Erythroblast (primary cell): ENCODE measurements at regions not wholly inside any gene's neighbourhood (a gene's known extent, or its start where the extent isn't known, plus 50 kb on each side); places are given as distances from the start of the nearest gene placed in this dataset.

ENCODE experiments used
- GATA1 ChIP-seq: IDR thresholded peaks from 2 replicates; pipeline ENCODE4 v1.6.1; 2011; ENCODE audit warnings: low read depth, mild to moderate bottlenecking, control low read depth, low read length, moderate library complexity
- POLR2A ChIP-seq: IDR thresholded peaks from 2 replicates; pipeline ENCODE4 v1.6.1; 2011; ENCODE audit warnings: mild to moderate bottlenecking, low read length

DNA sequence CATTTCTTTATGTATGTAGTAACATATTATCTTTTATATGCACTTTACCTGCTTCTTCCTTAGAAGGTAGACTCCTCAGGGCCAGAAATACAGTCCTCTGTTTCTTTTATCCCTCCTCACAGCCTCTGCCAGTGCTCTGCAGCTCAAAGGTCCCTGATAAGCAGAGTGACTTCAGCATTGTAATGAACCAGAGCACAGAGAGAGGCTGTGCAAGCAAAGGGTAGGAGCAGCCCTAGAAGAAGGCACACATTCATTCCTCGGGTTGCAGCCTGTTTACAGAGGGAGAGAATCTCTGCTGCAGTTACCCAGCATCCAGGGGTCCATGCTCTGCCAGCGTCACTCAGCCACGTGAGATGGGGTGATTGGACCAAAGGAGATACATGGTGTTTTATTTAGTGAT is 101.1 kb downstream of the RHOU start:
- TF ChIP-seq POLR2A (no peak), GATA1 (no peak)
